ENCODE measurements at regions not wholly inside any gene's neighbourhood (a gene's known extent, or its start where the extent isn't known, plus 50 kb on each side); places are given as distances from the start of the nearest gene placed in this dataset.

DNA sequence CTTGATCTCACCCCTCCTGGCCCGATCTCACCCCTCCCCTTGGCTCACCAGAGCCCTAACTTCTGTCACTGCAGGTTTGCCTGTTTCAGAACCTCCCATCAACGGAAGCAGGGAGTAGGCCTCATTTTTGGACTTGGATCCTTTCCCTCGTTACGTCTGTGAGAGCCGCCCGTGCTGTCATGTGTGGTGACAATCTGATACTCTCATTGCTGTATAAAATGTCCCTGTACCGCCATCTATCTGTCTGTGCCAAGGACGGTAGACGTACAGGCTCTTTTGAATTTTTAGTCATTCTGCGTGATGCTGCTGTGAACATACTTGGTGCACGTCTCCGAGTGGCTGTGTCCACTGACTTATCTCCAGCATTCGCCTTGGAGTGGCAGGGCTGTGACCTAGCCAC lies 1163.1 kb downstream of the BRD1 start:
- CTCF ChIA-PET: no interaction called here
- DNase-seq (no peak), ATAC-seq (no peak)
- H2AFZ ChIP-seq (ENCODE audit: low read length): no peak overlapping the region
- no peaks in the 10 kb centered on the region for H3K9me2 ChIP-seq (replicated peaks; ENCODE audit: low read length)
- POLR2A ChIA-PET (ENCODE audit: unreplicated experiment): no interaction called here
- H3K4me1 ChIP-seq (ENCODE audit: insufficient read depth, low read length): no peaks in the 10 kb centered on the region
- no TSS peak for BruUV-seq (replicated peaks)
- intact Hi-C loops (cut with micrococcal nuclease): no loop called here
- H3K9ac ChIP-seq (ENCODE audit: low read length): no peak overlapping the region
- H3F3A ChIP-seq (ENCODE audit: low read length, unreplicated experiment): no peaks in the 10 kb centered on the region
- H3K79me2 ChIP-seq (ENCODE audit: low read length): no peaks in the 10 kb centered on the region
- TF ChIP-seq EZH2phosphoT487 (IDR thresholded peaks at IDR 0.05; ENCODE audit: borderline replicate concordance, low read length): no peak
- TF ChIP-seq, protein P1, sequence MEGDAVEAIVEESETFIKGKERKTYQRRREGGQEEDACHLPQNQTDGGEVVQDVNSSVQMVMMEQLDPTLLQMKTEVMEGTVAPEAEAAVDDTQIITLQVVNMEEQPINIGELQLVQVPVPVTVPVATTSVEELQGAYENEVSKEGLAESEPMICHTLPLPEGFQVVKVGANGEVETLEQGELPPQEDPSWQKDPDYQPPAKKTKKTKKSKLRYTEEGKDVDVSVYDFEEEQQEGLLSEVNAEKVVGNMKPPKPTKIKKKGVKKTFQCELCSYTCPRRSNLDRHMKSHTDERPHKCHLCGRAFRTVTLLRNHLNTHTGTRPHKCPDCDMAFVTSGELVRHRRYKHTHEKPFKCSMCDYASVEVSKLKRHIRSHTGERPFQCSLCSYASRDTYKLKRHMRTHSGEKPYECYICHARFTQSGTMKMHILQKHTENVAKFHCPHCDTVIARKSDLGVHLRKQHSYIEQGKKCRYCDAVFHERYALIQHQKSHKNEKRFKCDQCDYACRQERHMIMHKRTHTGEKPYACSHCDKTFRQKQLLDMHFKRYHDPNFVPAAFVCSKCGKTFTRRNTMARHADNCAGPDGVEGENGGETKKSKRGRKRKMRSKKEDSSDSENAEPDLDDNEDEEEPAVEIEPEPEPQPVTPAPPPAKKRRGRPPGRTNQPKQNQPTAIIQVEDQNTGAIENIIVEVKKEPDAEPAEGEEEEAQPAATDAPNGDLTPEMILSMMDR (conservative IDR thresholded peaks at IDR 0.05; ENCODE audit: low read depth, low read length): no peak
- no peak for TF ChIP-seq EZH2 (IDR thresholded peaks at IDR 0.05; ENCODE audit: low read length, unreplicated experiment)
- no peaks in the 10 kb centered on the region for H3K9me3 ChIP-seq (ENCODE audit: low read length)
- H3K4me3 ChIP-seq (ENCODE audit: low read length): no peak overlapping the region
- no peak overlapping the region for H3K4me2 ChIP-seq (ENCODE audit: low read length)
- H4K20me1 ChIP-seq (ENCODE audit: low read length): no peaks in the 10 kb centered on the region
- H3K27ac ChIP-seq (ENCODE audit: low read length): no peak overlapping the region
- H3K36me3 ChIP-seq (ENCODE audit: low read depth, low read length): no peaks in the 10 kb centered on the region
- no peaks in the 10 kb centered on the region for H3K27me3 ChIP-seq (ENCODE audit: low read length)

DNA sequence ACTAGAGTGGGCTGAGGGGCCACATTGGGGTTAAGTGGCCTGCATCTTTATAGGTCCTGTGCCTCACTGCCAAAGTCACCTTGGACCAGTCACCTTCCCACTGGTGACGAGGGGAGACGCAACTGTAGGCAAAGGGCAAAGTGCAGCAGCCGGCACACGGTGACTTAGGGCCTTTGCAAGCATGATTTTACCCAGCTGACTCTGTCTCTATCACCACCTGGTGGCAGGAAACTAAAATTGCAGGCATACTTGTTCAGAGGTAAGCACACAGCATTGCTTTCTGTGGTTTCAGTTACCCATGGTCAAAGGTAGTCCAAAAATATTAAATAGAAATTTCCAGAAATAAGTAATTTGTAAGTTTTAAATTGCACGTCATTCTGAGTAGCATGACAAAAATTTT lies 1164.4 kb downstream of the BRD1 start:
- CTCF ChIA-PET: no interaction called here
- Histone ChIP-seq H4K20me1 (ENCODE audit: low read length) (no peaks in the 10 kb centered on the region), H3K27me3 (ENCODE audit: low read length) (no peaks in the 10 kb centered on the region), H3K4me1 (ENCODE audit: insufficient read depth, low read length) (no peaks in the 10 kb centered on the region), H3K4me2 (ENCODE audit: low read length) (no peak overlapping the region), H3K36me3 (ENCODE audit: low read depth, low read length) (no peaks in the 10 kb centered on the region), H2AFZ (ENCODE audit: low read length) (no peak overlapping the region), H3K9ac (ENCODE audit: low read length) (no peak overlapping the region), H3F3A (ENCODE audit: low read length, unreplicated experiment) (no peaks in the 10 kb centered on the region), H3K9me2 (replicated peaks; ENCODE audit: low read length) (no peaks in the 10 kb centered on the region), H3K9me3 (ENCODE audit: low read length) (no peaks in the 10 kb centered on the region), H3K27ac (ENCODE audit: low read length) (no peak overlapping the region), H3K79me2 (ENCODE audit: low read length) (no peaks in the 10 kb centered on the region), H3K4me3 (ENCODE audit: low read length) (no peak overlapping the region)
- ATAC-seq (no peak), DNase-seq (peak; percentile 3)
- POLR2A ChIA-PET (ENCODE audit: unreplicated experiment): no interaction called here
- intact Hi-C loops (cut with micrococcal nuclease): no loop called here
- BruUV-seq (replicated peaks): no TSS peak
- TF ChIP-seq EZH2phosphoT487 (IDR thresholded peaks at IDR 0.05; ENCODE audit: borderline replicate concordance, low read length) (no peak), EZH2 (IDR thresholded peaks at IDR 0.05; ENCODE audit: low read length, unreplicated experiment) (no peak)
- TF ChIP-seq, protein P1 (conservative IDR thresholded peaks at IDR 0.05; ENCODE audit: low read depth, low read length): peak; percentile 39; the same call in 1 of the 2 replicates

DNA sequence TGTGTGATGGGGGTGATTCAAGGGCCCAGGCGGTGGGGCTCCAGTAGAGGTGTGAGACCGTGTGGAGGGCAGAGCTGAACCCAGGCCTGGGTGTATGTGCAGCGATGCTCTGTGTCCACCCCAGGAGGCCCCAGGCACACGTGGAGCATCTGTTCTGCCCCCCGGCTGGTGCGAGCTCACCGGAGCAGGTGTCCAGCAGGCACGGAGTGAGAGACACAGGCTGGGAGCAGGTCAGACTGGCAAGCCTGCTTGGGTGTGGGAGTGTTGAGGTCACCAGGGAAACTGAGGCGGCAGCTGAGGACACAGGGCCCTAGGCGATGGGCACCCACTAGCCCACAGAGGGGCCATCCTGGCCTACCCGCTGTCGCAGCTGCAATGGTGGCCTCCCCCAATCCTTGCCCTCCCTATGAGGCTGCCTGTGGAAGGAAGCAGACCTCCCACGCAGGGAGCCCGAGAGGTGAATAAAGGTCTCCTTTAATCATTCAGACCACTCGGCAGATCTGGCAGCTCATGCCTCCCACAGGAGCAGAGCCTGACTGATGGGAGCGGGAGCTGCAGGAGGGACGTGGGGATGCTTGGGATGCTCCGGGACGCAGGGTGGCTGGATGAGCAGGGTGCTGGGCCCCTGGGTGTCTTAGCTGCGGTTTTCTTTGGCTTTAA lies 1165.1 kb downstream of the BRD1 start:
- no peaks in the 10 kb centered on the region for H3F3A ChIP-seq (ENCODE audit: low read length, unreplicated experiment)
- H3K27ac ChIP-seq (ENCODE audit: low read length): no peak overlapping the region
- H4K20me1 ChIP-seq (ENCODE audit: low read length): no peaks in the 10 kb centered on the region
- H3K27me3 ChIP-seq (ENCODE audit: low read length): no peaks in the 10 kb centered on the region
- no peaks in the 10 kb centered on the region for H3K36me3 ChIP-seq (ENCODE audit: low read depth, low read length)
- H3K4me3 ChIP-seq (ENCODE audit: low read length): no peak overlapping the region
- DNase-seq (no peak), ATAC-seq (no peak)
- ChIA-PET CTCF (no interaction called here), POLR2A (ENCODE audit: unreplicated experiment) (no interaction called here)
- H3K9ac ChIP-seq (ENCODE audit: low read length): no peak overlapping the region
- intact Hi-C loops (cut with micrococcal nuclease): no loop called here
- TF ChIP-seq EZH2phosphoT487 (IDR thresholded peaks at IDR 0.05; ENCODE audit: borderline replicate concordance, low read length) (no peak), EZH2 (IDR thresholded peaks at IDR 0.05; ENCODE audit: low read length, unreplicated experiment) (no peak)
- TF ChIP-seq, protein P1 (conservative IDR thresholded peaks at IDR 0.05; ENCODE audit: low read depth, low read length): no peak
- H3K9me3 ChIP-seq (ENCODE audit: low read length): no peaks in the 10 kb centered on the region
- H3K4me2 ChIP-seq (ENCODE audit: low read length): no peak overlapping the region
- no peaks in the 10 kb centered on the region for H3K9me2 ChIP-seq (replicated peaks; ENCODE audit: low read length)
- no peaks in the 10 kb centered on the region for H3K79me2 ChIP-seq (ENCODE audit: low read length)
- no peak overlapping the region for H2AFZ ChIP-seq (ENCODE audit: low read length)
- no peaks in the 10 kb centered on the region for H3K4me1 ChIP-seq (ENCODE audit: insufficient read depth, low read length)
- no TSS peak for BruUV-seq (replicated peaks)

Measured in PC-3 (cell line).